ENCODE measurements at regions not wholly inside any gene's neighbourhood (a gene's known extent, or its start where the extent isn't known, plus 50 kb on each side); places are given as distances from the start of the nearest gene placed in this dataset.

GRCh38 chr17:73940511-73940910, 263.0 kb upstream of the RPL38 start:
- TF ChIP-seq CTCF (conservative IDR thresholded peaks at IDR 0.05 in 1 of 2, IDR thresholded peaks at IDR 0.05 in 1 of 2; ENCODE audit: extremely low read depth in 1 of 2, insufficient read depth in 1 of 2, low read depth in 1 of 2, low read length in 2 of 2) (no peak), EZH2 (IDR thresholded peaks at IDR 0.05; ENCODE audit: borderline replicate concordance, low read length) (no peak)
